Ovary (tissue), 3 donors: ENCODE measurements at regions not wholly inside any gene's neighbourhood (a gene's known extent, or its start where the extent isn't known, plus 50 kb on each side); places are given as distances from the start of the nearest gene placed in this dataset.
"Not testable (repeated sequence)": the region's sequence is repeated elsewhere in the genome, so short reads cannot be mapped to it uniquely, and the experiment has no call there.

Experiments used
- EP300 ChIP-seq: sonication (generic); formaldehyde crosslinking; IDR thresholded peaks from one replicate; pipeline ENCODE4 v1.6.1; 2017; ENCODE audit warnings: antibody characterized with exemption
- POLR2A ChIP-seq: fragments of 450-650 bp; IDR thresholded peaks from one replicate; pipeline ENCODE4 v1.6.1; 2017; ENCODE audit warnings: antibody characterized with exemption, mild to moderate bottlenecking, moderate library complexity
- TF ChIP-seq, protein P1 (sequence below), 3 donors: fragments of 450-650 bp in 2 of 3; fragments of 200-600 bp in 1 of 3; IDR thresholded peaks; one replicate each; pipeline versions ENCODE4 v1.5.1 to v1.8.0; 2016 to 2022; ENCODE audit warnings: antibody characterized with exemption in 3 of 3, mild to moderate bottlenecking in 1 of 3
- donor health status: DM: no; HTN: no; CAD: no.

DNA sequence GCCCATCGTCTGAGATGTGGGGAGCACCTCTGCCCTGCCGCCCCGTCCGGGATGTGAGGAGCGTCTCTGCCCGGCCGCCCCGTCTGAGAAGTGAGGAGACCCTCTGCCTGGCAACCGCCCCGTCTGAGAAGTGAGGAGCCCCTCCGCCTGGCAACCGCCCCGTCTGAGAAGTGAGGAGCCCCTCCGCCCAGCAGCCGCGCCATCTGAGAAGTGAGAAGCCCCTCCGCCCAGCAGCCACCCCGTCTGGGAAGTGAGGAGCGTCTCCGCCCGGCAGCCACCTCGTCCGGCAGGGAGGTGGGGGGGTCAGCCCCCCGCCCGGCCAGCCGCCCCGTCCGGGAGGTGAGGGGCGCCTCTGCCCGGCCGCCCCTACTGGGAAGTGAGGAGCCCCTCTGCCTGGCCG is 267.2 kb downstream of the MEF2C start:
- TF ChIP-seq POLR2A, EP300: not testable (repeated sequence)
- TF ChIP-seq, protein P1, sequence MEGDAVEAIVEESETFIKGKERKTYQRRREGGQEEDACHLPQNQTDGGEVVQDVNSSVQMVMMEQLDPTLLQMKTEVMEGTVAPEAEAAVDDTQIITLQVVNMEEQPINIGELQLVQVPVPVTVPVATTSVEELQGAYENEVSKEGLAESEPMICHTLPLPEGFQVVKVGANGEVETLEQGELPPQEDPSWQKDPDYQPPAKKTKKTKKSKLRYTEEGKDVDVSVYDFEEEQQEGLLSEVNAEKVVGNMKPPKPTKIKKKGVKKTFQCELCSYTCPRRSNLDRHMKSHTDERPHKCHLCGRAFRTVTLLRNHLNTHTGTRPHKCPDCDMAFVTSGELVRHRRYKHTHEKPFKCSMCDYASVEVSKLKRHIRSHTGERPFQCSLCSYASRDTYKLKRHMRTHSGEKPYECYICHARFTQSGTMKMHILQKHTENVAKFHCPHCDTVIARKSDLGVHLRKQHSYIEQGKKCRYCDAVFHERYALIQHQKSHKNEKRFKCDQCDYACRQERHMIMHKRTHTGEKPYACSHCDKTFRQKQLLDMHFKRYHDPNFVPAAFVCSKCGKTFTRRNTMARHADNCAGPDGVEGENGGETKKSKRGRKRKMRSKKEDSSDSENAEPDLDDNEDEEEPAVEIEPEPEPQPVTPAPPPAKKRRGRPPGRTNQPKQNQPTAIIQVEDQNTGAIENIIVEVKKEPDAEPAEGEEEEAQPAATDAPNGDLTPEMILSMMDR (IDR thresholded peaks at IDR 0.05) = not testable (repeated sequence)
